GM23338 (cell line): ENCODE measurements at regions not wholly inside any gene's neighbourhood (a gene's known extent, or its start where the extent isn't known, plus 50 kb on each side); places are given as distances from the start of the nearest gene placed in this dataset.
"Not testable (repeated sequence)": the region's sequence is repeated elsewhere in the genome, so short reads cannot be mapped to it uniquely, and the experiment has no call there.

Source experiments
- ATAC-seq: fragments of 200-7000 bp; cut with Tn5 transposase; 3 replicates; pipeline ENCODE4 v1.9.1; 2020
- DNase-seq: peaks from one replicate; pipeline ENCODE4 v3.0.0-alpha.2; 2015; ENCODE audit warnings: low spot score
- H2AFZ ChIP-seq: fragments of 200-600 bp; sonication (generic); 2 replicates; pipeline ENCODE4 v1.8.0; 2016; ENCODE audit warnings: antibody characterized with exemption, mild to moderate bottlenecking, moderate library complexity
- H3F3A ChIP-seq: fragments of 200-600 bp; sonication (generic); replicated peaks from 2 replicates; pipeline ENCODE4 v1.8.0; 2017; ENCODE audit warnings: antibody characterized with exemption, mixed run types, low read depth
- H3K27ac ChIP-seq: fragments of 200-600 bp; sonication (generic); 2 replicates; pipeline ENCODE4 v1.6.1; 2016; ENCODE audit warnings: low read depth
- H3K27me3 ChIP-seq: fragments of 200-600 bp; sonication (generic); 2 replicates; pipeline ENCODE4 v1.8.0; 2016; ENCODE audit warnings: mild to moderate bottlenecking, mixed run types, moderate library complexity; ENCODE audit not compliant: insufficient read depth
- H3K36me3 ChIP-seq: fragments of 200-600 bp; sonication (generic); 2 replicates; pipeline ENCODE4 v1.8.0; 2016; ENCODE audit warnings: mild to moderate bottlenecking; ENCODE audit not compliant: insufficient read depth
- H3K4me1 ChIP-seq: fragments of 200-600 bp; sonication (generic); 2 replicates; pipeline ENCODE4 v1.8.0; 2016; ENCODE audit warnings: mild to moderate bottlenecking, moderate library complexity; ENCODE audit not compliant: insufficient read depth
- H3K4me2 ChIP-seq: fragments of 200-600 bp; sonication (generic); 2 replicates; pipeline ENCODE4 v1.7.1; 2017; ENCODE audit warnings: mixed run types
- H3K4me3 ChIP-seq: fragments of 200-600 bp; sonication (generic); 2 replicates; pipeline ENCODE4 v1.6.1; 2016; ENCODE audit warnings: mixed run types
- H3K79me2 ChIP-seq: fragments of 200-600 bp; sonication (generic); replicated peaks from 2 replicates; pipeline ENCODE4 v1.8.0; 2017; ENCODE audit warnings: mild to moderate bottlenecking; ENCODE audit not compliant: insufficient read depth
- H3K9me2 ChIP-seq: fragments of 200-600 bp; sonication (generic); 2 replicates; pipeline ENCODE4 v1.8.0; 2017; ENCODE audit not compliant: insufficient read depth
- H4K20me1 ChIP-seq: fragments of 200-600 bp; sonication (generic); replicated peaks from 2 replicates; pipeline ENCODE4 v1.8.0; 2017; ENCODE audit warnings: mild to moderate bottlenecking; ENCODE audit not compliant: insufficient read depth
- H3K27ac Mint-ChIP-seq: 2 replicates; pipeline ENCODE4 v1.8.0; 2020; ENCODE audit warnings: inconsistent platforms, mild to moderate bottlenecking, moderate library complexity, mixed read lengths
- H3K27me3 Mint-ChIP-seq: 3 replicates; pipeline ENCODE4 v1.8.0; 2022; ENCODE audit warnings: low read depth, mild to moderate bottlenecking, moderate library complexity, mixed read lengths, inconsistent platforms; ENCODE audit not compliant: insufficient read depth, poor library complexity
- H3K36me3 Mint-ChIP-seq: 3 replicates; pipeline ENCODE4 v1.8.0; 2021; ENCODE audit warnings: low read depth, mild to moderate bottlenecking, inconsistent platforms, moderate library complexity, mixed read lengths
- H3K4me1 Mint-ChIP-seq: 3 replicates; pipeline ENCODE4 v1.8.0; 2020; ENCODE audit warnings: mild to moderate bottlenecking, inconsistent platforms, mixed read lengths
- H3K4me3 Mint-ChIP-seq: 3 replicates; pipeline ENCODE4 v1.8.0; 2021; ENCODE audit warnings: moderate library complexity, mild to moderate bottlenecking, inconsistent platforms, mixed read lengths
- H3K9me3 Mint-ChIP-seq: 3 replicates; pipeline ENCODE4 v1.8.0; 2020; ENCODE audit warnings: moderate library complexity, mild to moderate bottlenecking, inconsistent platforms, mixed read lengths
- CREB1 ChIP-seq: fragments of 250-450 bp; sonication (Bioruptor Pico); IDR thresholded peaks from 2 replicates; pipeline ENCODE4 v1.5.0; 2020; ENCODE audit warnings: low read depth, mild to moderate bottlenecking, moderate library complexity
- ETS1 ChIP-seq: IDR thresholded peaks from 2 replicates; pipeline ENCODE4 v1.6.1; 2016; ENCODE audit warnings: antibody characterized with exemption
- EZH2 ChIP-seq: fragments of 200-600 bp; sonication (generic); IDR thresholded peaks from one replicate; pipeline ENCODE4 v1.8.0; 2017; ENCODE audit warnings: antibody characterized with exemption, mild to moderate bottlenecking, low read depth; ENCODE audit not compliant: unreplicated experiment
- EZH2phosphoT487 ChIP-seq: fragments of 200-600 bp; sonication (generic); IDR thresholded peaks from one replicate; pipeline ENCODE4 v1.8.1; 2018; ENCODE audit warnings: antibody characterized with exemption; ENCODE audit not compliant: unreplicated experiment
- JUNB ChIP-seq: IDR thresholded peaks from one replicate; pipeline ENCODE4 v1.6.1; 2016; ENCODE audit warnings: antibody characterized with exemption; ENCODE audit not compliant: unreplicated experiment
- POLR2AphosphoS5 ChIP-seq: IDR thresholded peaks from 2 replicates; pipeline ENCODE4 v1.6.1; 2016; ENCODE audit warnings: antibody characterized with exemption, low read depth
- REST ChIP-seq: IDR thresholded peaks from one replicate; pipeline ENCODE4 v1.6.1; 2018; ENCODE audit warnings: antibody characterized with exemption; ENCODE audit not compliant: unreplicated experiment
- STAT1 ChIP-seq: IDR thresholded peaks from one replicate; pipeline ENCODE4 v1.6.1; 2016; ENCODE audit warnings: antibody characterized with exemption; ENCODE audit not compliant: unreplicated experiment
- ZNF114 ChIP-seq: fragments of 250-450 bp; sonication (Bioruptor Pico); IDR thresholded peaks from 2 replicates; pipeline ENCODE4 v1.5.0; 2020; ENCODE audit warnings: mild to moderate bottlenecking, moderate library complexity
- ZNF331 ChIP-seq: fragments of 250-450 bp; sonication (Bioruptor Pico); IDR thresholded peaks from 2 replicates; pipeline ENCODE4 v1.5.0; 2020; ENCODE audit warnings: low read depth, mild to moderate bottlenecking, moderate library complexity

- no peak for TF ChIP-seq REST
- no peak for TF ChIP-seq POLR2AphosphoS5
- no peak for TF ChIP-seq EZH2
- no peak for TF ChIP-seq JUNB
- no peak for TF ChIP-seq EZH2phosphoT487
- no peak for TF ChIP-seq ETS1
- TF ChIP-seq STAT1, result no peak
- no peak for TF ChIP-seq ZNF114
- no peak for TF ChIP-seq ZNF331 (CRISPR knock-in tag)
- no peak for TF ChIP-seq CREB1 (CRISPR knock-in tag)
These were observed 323.8 kb downstream of the BCAT1 start (continued) for GRCh38 chr12:24625103-24625502.

GRCh38 chr12:24619954-24620353, 328.9 kb downstream of the BCAT1 start:
- not testable (repeated sequence) for H3K4me2 ChIP-seq, H3K27ac ChIP-seq, ATAC-seq, H3K27me3 ChIP-seq, H3F3A ChIP-seq, DNase-seq, H2AFZ ChIP-seq, H3K4me3 ChIP-seq, H3K4me1 ChIP-seq, H3K27me3 Mint-ChIP-seq, H3K4me1 Mint-ChIP-seq, H3K36me3 Mint-ChIP-seq, H4K20me1 ChIP-seq, H3K36me3 ChIP-seq, H3K4me3 Mint-ChIP-seq, H3K9me2 ChIP-seq, H3K79me2 ChIP-seq, H3K27ac Mint-ChIP-seq, H3K9me3 Mint-ChIP-seq

- Mint-ChIP-seq H3K36me3 (no peaks in the 10 kb centered on the region), H3K9me3 (peaks cover 2% of the 10 kb centered on the region; the same call in 1 of the 3 replicates), H3K27me3 (no peaks in the 10 kb centered on the region), H3K4me1 (peaks cover 5% of the 10 kb centered on the region; the same call in 1 of the 3 replicates), H3K27ac (no peak overlapping the region), H3K4me3 (no peak overlapping the region)
- no peak for TF ChIP-seq CREB1 (CRISPR knock-in tag)
- Histone ChIP-seq H2AFZ (no peak overlapping the region), H4K20me1 (no peaks in the 10 kb centered on the region), H3K9me2 (no peaks in the 10 kb centered on the region), H3K4me2 (no peak overlapping the region), H3K36me3 (no peaks in the 10 kb centered on the region), H3K27ac (no peak overlapping the region), H3F3A (no peaks in the 10 kb centered on the region), H3K4me1 (no peaks in the 10 kb centered on the region), H3K79me2 (no peaks in the 10 kb centered on the region), H3K4me3 (no peak overlapping the region), H3K27me3 (no peaks in the 10 kb centered on the region)
- DNase-seq, result no peak
- no peak; the same call in 2 of the 3 replicates for ATAC-seq
These were observed 331.4 kb downstream of the BCAT1 start for GRCh38 chr12:24617471-24617870.
